OCI-LY7 (cell line): ENCODE measurements at regions not wholly inside any gene's neighbourhood (a gene's known extent, or its start where the extent isn't known, plus 50 kb on each side); places are given as distances from the start of the nearest gene placed in this dataset.

Experiments
- BruUV-seq: library from RNA; stranded (reverse); fragments of 400-500 nt; replicated peaks from 2 replicates; lab custom pipeline; 2021; lab: Mats Ljungman, UMichigan
- CTCF ChIA-PET: fragments of 300-600 bp; sonication (Branson Sonifier 250); formaldehyde crosslinking; loops from one replicate; lab custom pipeline; 2022; ENCODE audit warnings: antibody characterized with exemption; ENCODE audit not compliant: unreplicated experiment; lab: Charles Lee
- POLR2A ChIA-PET: fragments of 300-600 bp; sonication (Branson Sonifier 250); formaldehyde crosslinking; loops from one replicate; lab custom pipeline; 2022; ENCODE audit warnings: antibody characterized with exemption; lab: Charles Lee
- DNase-seq: peaks from one replicate; pipeline ENCODE4 v3.0.0-alpha.2; 2015; ENCODE audit warnings: low spot score
- H2AFZ ChIP-seq: fragments of 200-600 bp; sonication (generic), shearing (Covaris generic); 2 replicates; pipeline ENCODE4 v1.6.1; 2014; ENCODE audit warnings: mild to moderate bottlenecking, antibody characterized with exemption, low read length, moderate library complexity
- H3K27ac ChIP-seq: fragments of 200-600 bp; sonication (generic); 2 replicates; pipeline ENCODE4 v1.5.1; 2014; ENCODE audit warnings: mixed run types, low read depth, mild to moderate bottlenecking, moderate library complexity, low read length, inconsistent platforms; ENCODE audit not compliant: poor library complexity, severe bottlenecking
- H3K36me3 ChIP-seq: fragments of 200-600 bp; sonication (generic); 2 replicates; pipeline ENCODE4 v1.6.1; 2014; ENCODE audit warnings: mild to moderate bottlenecking, antibody characterized with exemption, low read length, moderate library complexity, mixed read lengths; ENCODE audit not compliant: insufficient read depth
- H3K4me1 ChIP-seq: fragments of 200-600 bp; sonication (generic); 2 replicates; pipeline ENCODE4 v1.5.1; 2014; ENCODE audit warnings: mild to moderate bottlenecking, low read length; ENCODE audit not compliant: insufficient read depth, poor library complexity, severe bottlenecking
- H3K4me2 ChIP-seq: fragments of 200-600 bp; sonication (generic); 2 replicates; pipeline ENCODE4 v1.6.1; 2014; ENCODE audit warnings: mild to moderate bottlenecking, low read length
- H3K4me3 ChIP-seq: fragments of 200-600 bp; sonication (generic); 2 replicates; pipeline ENCODE4 v1.5.1; 2014; ENCODE audit warnings: mild to moderate bottlenecking, low read depth, low read length; ENCODE audit not compliant: poor library complexity, severe bottlenecking
- H3K79me2 ChIP-seq: fragments of 200-600 bp; sonication (generic); 2 replicates; pipeline ENCODE4 v1.6.1; 2016; ENCODE audit warnings: low read depth, mild to moderate bottlenecking, low read length, moderate library complexity, mixed read lengths; ENCODE audit not compliant: insufficient read depth
- H3K9me2 ChIP-seq: fragments of 200-600 bp; sonication (generic); 2 replicates; pipeline ENCODE4 v1.6.1; 2016; ENCODE audit warnings: mild to moderate bottlenecking, low read length, mixed read lengths; ENCODE audit not compliant: insufficient read depth
- H3K9me3 ChIP-seq: fragments of 200-600 bp; sonication (generic); 2 replicates; pipeline ENCODE4 v1.6.1; 2014; ENCODE audit warnings: mild to moderate bottlenecking, mixed run types, low read length, mixed read lengths
- H4K20me1 ChIP-seq: fragments of 200-600 bp; sonication (generic); 2 replicates; pipeline ENCODE4 v1.6.1; 2014; ENCODE audit warnings: mild to moderate bottlenecking, antibody characterized with exemption, low read length, moderate library complexity, mixed read lengths; ENCODE audit not compliant: insufficient read depth
- EZH2phosphoT487 ChIP-seq: fragments of 200-600 bp; sonication (generic); IDR thresholded peaks from 2 replicates; pipeline ENCODE4 v1.6.1; 2018; ENCODE audit warnings: low read depth, borderline replicate concordance, mild to moderate bottlenecking, mixed run types, antibody characterized with exemption, low read length, moderate library complexity, mixed read lengths
- intact Hi-C: fragments of 100-400 bp; cut with micrococcal nuclease; formaldehyde crosslinking; loops from one replicate; pipeline ENCODE4 v1.10.0; 2022; ENCODE audit not compliant: unreplicated experiment
- TF ChIP-seq, protein P1 (sequence below): fragments of 200-600 bp; sonication (generic); conservative IDR thresholded peaks from 2 replicates; pipeline ENCODE4 v1.5.1; 2014; ENCODE audit warnings: mild to moderate bottlenecking, antibody characterized with exemption, low read length, moderate library complexity, mixed read lengths

DNA sequence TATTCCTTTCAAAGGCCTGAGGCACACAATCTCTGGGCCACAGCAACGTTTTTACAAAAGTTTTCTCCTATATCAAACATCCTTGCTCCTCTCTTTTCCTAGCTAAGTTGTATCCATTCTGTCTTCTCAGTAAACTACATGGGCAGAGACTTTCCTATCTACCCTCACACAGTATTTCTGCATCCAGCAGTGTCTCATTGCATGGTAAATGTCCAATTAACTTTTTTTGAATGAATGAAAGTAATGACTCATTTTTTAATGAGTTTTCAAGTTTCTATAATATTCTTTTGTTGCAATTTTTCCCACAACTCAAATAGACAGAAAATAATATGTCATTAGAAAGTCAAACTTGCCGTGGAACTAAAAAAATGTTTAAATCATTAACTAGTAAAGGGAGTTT lies 688.6 kb downstream of the JRKL start:
- Histone ChIP-seq H3K79me2 (no peaks in the 10 kb centered on the region), H3K4me1 (no peaks in the 10 kb centered on the region), H3K9me2 (no peaks in the 10 kb centered on the region), H3K27ac (no peak overlapping the region), H3K4me2 (no peak overlapping the region), H3K36me3 (no peaks in the 10 kb centered on the region), H2AFZ (no peak overlapping the region), H3K4me3 (no peak overlapping the region), H3K9me3 (no peaks in the 10 kb centered on the region), H4K20me1 (no peaks in the 10 kb centered on the region)
- POLR2A ChIA-PET: no interaction called here
- BruUV-seq: no TSS peak
- no peak for TF ChIP-seq EZH2phosphoT487
- TF ChIP-seq, protein P1, sequence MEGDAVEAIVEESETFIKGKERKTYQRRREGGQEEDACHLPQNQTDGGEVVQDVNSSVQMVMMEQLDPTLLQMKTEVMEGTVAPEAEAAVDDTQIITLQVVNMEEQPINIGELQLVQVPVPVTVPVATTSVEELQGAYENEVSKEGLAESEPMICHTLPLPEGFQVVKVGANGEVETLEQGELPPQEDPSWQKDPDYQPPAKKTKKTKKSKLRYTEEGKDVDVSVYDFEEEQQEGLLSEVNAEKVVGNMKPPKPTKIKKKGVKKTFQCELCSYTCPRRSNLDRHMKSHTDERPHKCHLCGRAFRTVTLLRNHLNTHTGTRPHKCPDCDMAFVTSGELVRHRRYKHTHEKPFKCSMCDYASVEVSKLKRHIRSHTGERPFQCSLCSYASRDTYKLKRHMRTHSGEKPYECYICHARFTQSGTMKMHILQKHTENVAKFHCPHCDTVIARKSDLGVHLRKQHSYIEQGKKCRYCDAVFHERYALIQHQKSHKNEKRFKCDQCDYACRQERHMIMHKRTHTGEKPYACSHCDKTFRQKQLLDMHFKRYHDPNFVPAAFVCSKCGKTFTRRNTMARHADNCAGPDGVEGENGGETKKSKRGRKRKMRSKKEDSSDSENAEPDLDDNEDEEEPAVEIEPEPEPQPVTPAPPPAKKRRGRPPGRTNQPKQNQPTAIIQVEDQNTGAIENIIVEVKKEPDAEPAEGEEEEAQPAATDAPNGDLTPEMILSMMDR: no peak
- no peak for DNase-seq
- CTCF ChIA-PET: no interaction called here
- intact Hi-C loops: no loop called here

DNA sequence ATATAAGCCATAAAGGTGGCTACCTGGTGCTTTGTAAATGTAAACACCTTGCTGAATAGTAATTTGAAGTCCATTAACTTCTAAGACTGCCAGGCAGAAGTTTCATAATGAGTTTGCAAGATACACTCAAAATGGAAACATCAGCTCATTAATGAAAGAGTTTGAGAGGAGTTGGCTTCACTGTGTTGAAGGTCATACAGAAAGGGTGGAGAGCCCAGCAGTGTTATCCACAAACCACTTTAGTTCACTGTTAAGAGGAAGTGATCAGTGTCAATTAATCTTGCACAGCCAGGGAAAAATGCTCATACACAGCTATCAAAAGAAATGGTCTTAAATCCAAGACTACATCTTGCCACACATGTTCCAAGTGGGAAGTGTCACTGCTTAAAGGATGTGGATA lies 689.4 kb downstream of the JRKL start:
- H4K20me1 ChIP-seq: no peaks in the 10 kb centered on the region
- no peaks in the 10 kb centered on the region for H3K4me1 ChIP-seq
- no peak overlapping the region for H3K4me3 ChIP-seq
- intact Hi-C loops: no loop called here
- no peaks in the 10 kb centered on the region for H3K79me2 ChIP-seq
- DNase-seq: no peak
- POLR2A ChIA-PET: no interaction called here
- H3K36me3 ChIP-seq: no peaks in the 10 kb centered on the region
- no peak overlapping the region for H3K27ac ChIP-seq
- H2AFZ ChIP-seq: no peak overlapping the region
- no peaks in the 10 kb centered on the region for H3K9me2 ChIP-seq
- CTCF ChIA-PET: no interaction called here
- no peak overlapping the region for H3K4me2 ChIP-seq
- TF ChIP-seq EZH2phosphoT487: no peak
- TF ChIP-seq, protein P1: no peak
- no peaks in the 10 kb centered on the region for H3K9me3 ChIP-seq
- no TSS peak for BruUV-seq

- Histone ChIP-seq H3K36me3 (no peaks in the 10 kb centered on the region), H3K79me2 (no peaks in the 10 kb centered on the region), H3K9me2 (no peaks in the 10 kb centered on the region), H3K4me3 (no peak overlapping the region), H3K4me2 (no peak overlapping the region), H4K20me1 (no peaks in the 10 kb centered on the region), H2AFZ (no peak overlapping the region), H3K4me1 (no peaks in the 10 kb centered on the region), H3K9me3 (no peaks in the 10 kb centered on the region), H3K27ac (no peak overlapping the region)
- BruUV-seq: no TSS peak
- intact Hi-C loops: no loop called here
- ChIA-PET CTCF (no interaction called here), POLR2A (no interaction called here)
- DNase-seq: no peak
- no peak for TF ChIP-seq EZH2phosphoT487
- TF ChIP-seq, protein P1: no peak
These were observed 697.6 kb downstream of the JRKL start for GRCh38 chr11:97087419-97087818.
